ENCODE measurements at regions not wholly inside any gene's neighbourhood (a gene's known extent, or its start where the extent isn't known, plus 50 kb on each side); places are given as distances from the start of the nearest gene placed in this dataset.

DNA sequence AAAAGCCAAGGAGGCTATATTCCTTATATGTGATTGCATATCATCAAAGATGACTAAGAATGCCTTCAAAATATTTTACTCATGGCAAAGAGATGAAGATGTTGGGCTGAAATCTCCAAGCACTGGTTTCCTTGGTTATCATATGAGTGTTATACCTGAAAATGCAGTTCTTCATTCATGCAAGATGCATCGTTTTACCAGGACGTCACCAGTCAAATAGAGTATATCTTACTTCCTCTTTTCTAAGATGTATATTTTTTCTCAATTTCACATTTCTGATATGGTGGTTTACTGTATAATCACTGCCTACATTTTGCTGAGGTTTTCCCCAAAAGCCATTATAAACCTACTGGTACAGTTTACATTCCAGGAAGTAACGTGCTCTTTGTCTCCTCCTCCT, 1085.7 kb downstream of the NCAM2 start:
- TF ChIP-seq CTCF (conservative IDR thresholded peaks at IDR 0.05 in 1 of 2, IDR thresholded peaks at IDR 0.05 in 1 of 2; ENCODE audit: extremely low read depth in 1 of 2, insufficient read depth in 1 of 2, low read depth in 1 of 2, low read length in 2 of 2) (no peak), EZH2 (IDR thresholded peaks at IDR 0.05; ENCODE audit: borderline replicate concordance, low read length) (no peak)

Data from mammary epithelial cell (primary cell).